H9 (cell line): ENCODE measurements at regions not wholly inside any gene's neighbourhood (a gene's known extent, or its start where the extent isn't known, plus 50 kb on each side); places are given as distances from the start of the nearest gene placed in this dataset.

ENCODE experiments used
- DNase-seq: peaks from one replicate; pipeline ENCODE4 v3.0.0-alpha.2; 2017
- H2AFZ ChIP-seq: one replicate; pipeline ENCODE4 v1.6.1; 2013; ENCODE audit warnings: mild to moderate bottlenecking, low read length, control low read depth, moderate library complexity
- H2AK5ac ChIP-seq: 2 replicates; pipeline ENCODE4 v1.6.1; 2013; ENCODE audit warnings: low read length, control low read depth, mixed read lengths; ENCODE audit not compliant: insufficient read length
- H2BK120ac ChIP-seq: one replicate; pipeline ENCODE4 v1.6.1; 2013; ENCODE audit warnings: low read depth, mild to moderate bottlenecking, low read length, control low read depth, inconsistent platforms; ENCODE audit not compliant: poor library complexity, severe bottlenecking
- H2BK12ac ChIP-seq: 2 replicates; pipeline ENCODE4 v1.6.1; 2013; ENCODE audit warnings: low read length, control low read depth, mixed read lengths, low read depth; ENCODE audit not compliant: insufficient read length
- H2BK15ac ChIP-seq: 2 replicates; pipeline ENCODE4 v1.6.1; 2013; ENCODE audit warnings: low read depth, low read length, control low read depth
- H2BK20ac ChIP-seq: one replicate; pipeline ENCODE4 v1.6.1; 2013; ENCODE audit warnings: low read depth, mild to moderate bottlenecking, low read length, control low read depth, inconsistent platforms; ENCODE audit not compliant: poor library complexity, severe bottlenecking
- H2BK5ac ChIP-seq: 2 replicates; pipeline ENCODE4 v1.6.1; 2013; ENCODE audit warnings: low read length, control low read depth, mixed read lengths; ENCODE audit not compliant: insufficient read length
- H3K14ac ChIP-seq: 2 replicates; pipeline ENCODE4 v1.6.1; 2013; ENCODE audit warnings: low read length, control low read depth; ENCODE audit not compliant: insufficient read depth
- H3K18ac ChIP-seq: 2 replicates; pipeline ENCODE4 v1.6.1; 2013; ENCODE audit warnings: low read depth, mild to moderate bottlenecking, mixed read lengths, low read length, control low read depth; ENCODE audit not compliant: insufficient read length
- H3K23ac ChIP-seq: 2 replicates; pipeline ENCODE4 v1.6.1; 2013; ENCODE audit warnings: low read length, control low read depth, mixed read lengths, low read depth; ENCODE audit not compliant: insufficient read length
- H3K23me2 ChIP-seq: 2 replicates; pipeline ENCODE4 v1.6.1; 2013; ENCODE audit warnings: low read depth, mild to moderate bottlenecking, mixed read lengths, low read length, control low read depth; ENCODE audit not compliant: insufficient read length, poor library complexity, severe bottlenecking
- H3K27ac ChIP-seq: 2 replicates; pipeline ENCODE4 v1.5.1; 2013; ENCODE audit warnings: low read length, control low read depth, mixed read lengths, low read depth; ENCODE audit not compliant: insufficient read length
- H3K27me3 ChIP-seq: 2 replicates; pipeline ENCODE4 v1.6.1; 2013; ENCODE audit warnings: low read length, control low read depth, inconsistent platforms; ENCODE audit not compliant: insufficient read depth
- H3K4ac ChIP-seq: 2 replicates; pipeline ENCODE4 v1.6.1; 2013; ENCODE audit warnings: low read depth, mild to moderate bottlenecking, control low read depth, inconsistent platforms, low read length, moderate library complexity
- H3K4me1 ChIP-seq: 2 replicates; pipeline ENCODE4 v1.6.1; 2013; ENCODE audit warnings: low read length, control low read depth, inconsistent platforms; ENCODE audit not compliant: insufficient read depth
- H3K4me2 ChIP-seq: 2 replicates; pipeline ENCODE4 v1.6.1; 2013; ENCODE audit warnings: low read length, control low read depth, mixed read lengths; ENCODE audit not compliant: insufficient read length, insufficient read depth
- H3K56ac ChIP-seq: 2 replicates; pipeline ENCODE4 v1.6.1; 2013; ENCODE audit warnings: low read depth, mild to moderate bottlenecking, mixed read lengths, low read length, control low read depth; ENCODE audit not compliant: insufficient read length
- H3K79me1 ChIP-seq: 2 replicates; pipeline ENCODE4 v1.6.1; 2013; ENCODE audit warnings: low read depth, mild to moderate bottlenecking, moderate library complexity, low read length, control low read depth, inconsistent platforms; ENCODE audit not compliant: insufficient read depth, poor library complexity, severe bottlenecking
- H3K79me2 ChIP-seq: 2 replicates; pipeline ENCODE4 v1.6.1; 2013; ENCODE audit warnings: low read length, control low read depth, inconsistent platforms; ENCODE audit not compliant: insufficient read depth
- H3K9ac ChIP-seq: 2 replicates; pipeline ENCODE4 v1.6.1; 2013; ENCODE audit warnings: low read length, control low read depth, mixed read lengths; ENCODE audit not compliant: insufficient read length; ENCODE audit errors: extremely low read depth
- H3K9me3 ChIP-seq: one replicate; pipeline ENCODE4 v1.6.1; 2013; ENCODE audit warnings: low read depth, low read length, inconsistent platforms; ENCODE audit not compliant: control insufficient read depth
- H3T11ph ChIP-seq: one replicate; pipeline ENCODE4 v1.6.1; 2013; ENCODE audit warnings: mild to moderate bottlenecking, low read length, control low read depth, inconsistent platforms
- H4K20me1 ChIP-seq: one replicate; pipeline ENCODE4 v1.6.1; 2013; ENCODE audit not compliant: control insufficient read depth, insufficient read length, insufficient read depth
- H4K5ac ChIP-seq: 2 replicates; pipeline ENCODE4 v1.6.1; 2013; ENCODE audit warnings: low read depth, mild to moderate bottlenecking, mixed read lengths, low read length, control low read depth; ENCODE audit not compliant: insufficient read length
- H4K8ac ChIP-seq: replicated peaks from 2 replicates; pipeline ENCODE4 v1.6.1; 2013; ENCODE audit warnings: low read length, control low read depth, mixed read lengths, low read depth; ENCODE audit not compliant: insufficient read length
- H4K91ac ChIP-seq: 2 replicates; pipeline ENCODE4 v1.6.1; 2013; ENCODE audit warnings: low read depth, mild to moderate bottlenecking, moderate library complexity, mixed read lengths, low read length, control low read depth; ENCODE audit not compliant: insufficient read length
- H3K27ac Mint-ChIP-seq, 3 experiments: 2 replicates in 2 of 3; 3 replicates in 1 of 3; pipeline ENCODE4 v1.8.0; 2020 to 2021; ENCODE audit warnings: mixed read lengths in 3 of 3, mild to moderate bottlenecking in 1 of 3, moderate library complexity in 1 of 3
- H3K27me3 Mint-ChIP-seq: 2 replicates; pipeline ENCODE4 v1.8.0; 2021; ENCODE audit warnings: low read depth, mild to moderate bottlenecking, moderate library complexity, mixed read lengths
- H3K36me3 Mint-ChIP-seq, 3 experiments: 2 replicates in 2 of 3; 3 replicates in 1 of 3; pipeline ENCODE4 v1.8.0; 2020 to 2021; ENCODE audit warnings: low read depth in 3 of 3, mixed read lengths in 3 of 3; ENCODE audit not compliant: insufficient read depth in 1 of 3
- H3K4me1 Mint-ChIP-seq, 2 experiments: 2 replicates each; pipeline ENCODE4 v1.8.0; 2020; ENCODE audit warnings: mixed read lengths in 2 of 2
- H3K4me3 Mint-ChIP-seq, 2 experiments: 2 replicates in 1 of 2; 3 replicates in 1 of 2; pipeline ENCODE4 v1.8.0; 2020 to 2021; ENCODE audit warnings: mild to moderate bottlenecking in 2 of 2, mixed read lengths in 2 of 2, moderate library complexity in 1 of 2
- H3K9me3 Mint-ChIP-seq, 2 experiments: 2 replicates in 1 of 2; 3 replicates in 1 of 2; pipeline ENCODE4 v1.8.0; 2020; ENCODE audit warnings: mild to moderate bottlenecking in 2 of 2, mixed read lengths in 2 of 2, moderate library complexity in 1 of 2
- CTCF ChIP-seq: fragments of 200-600 bp; sonication (generic); conservative IDR thresholded peaks from 3 replicates; pipeline ENCODE4 v1.8.0; 2021; ENCODE audit warnings: antibody characterized with exemption, mild to moderate bottlenecking
- WGBS: extraction: QIAGEN DNeasy Blood & Tissue Kit; methylation state at CpG from one replicate; pipeline ENCODE4 v1.1.7; 2013; ENCODE audit warnings: missing lambda C conversion rate, low lambda C conversion rate, mixed read lengths; ENCODE audit not compliant: insufficient read length; ENCODE audit errors: extremely low coverage; 5-methylcytosine and 5-hydroxymethylcytosine counted together

DNA sequence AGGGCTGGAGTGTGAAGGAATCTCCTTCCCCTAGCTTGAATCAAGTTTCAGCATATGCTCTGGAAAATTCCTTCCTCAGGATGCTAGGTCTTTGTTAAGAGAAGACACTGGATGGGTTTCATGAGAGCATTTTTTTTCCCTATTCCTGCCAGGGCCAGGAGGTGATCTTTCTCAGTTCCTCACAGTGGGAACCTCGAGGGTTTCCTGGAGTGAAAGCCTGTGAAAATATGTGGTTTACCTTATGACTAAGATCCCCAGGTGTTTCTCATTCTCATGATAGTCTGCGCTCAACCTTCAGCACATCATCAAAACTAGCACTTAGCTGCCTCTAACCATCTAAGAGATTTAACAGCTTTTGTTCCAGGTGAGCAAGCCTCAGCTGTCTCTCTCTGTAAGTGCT lies 985.3 kb upstream of the FAT3 start:
- Histone ChIP-seq H3K14ac (no peak overlapping the region), H3K56ac (no peak overlapping the region), H4K5ac (no peak overlapping the region), H3T11ph (no peak overlapping the region), H2BK5ac (no peak overlapping the region), H3K4me2 (no peak overlapping the region), H2BK120ac (no peak overlapping the region), H2BK15ac (no peak overlapping the region), H3K23me2 (no peaks in the 10 kb centered on the region), H3K79me1 (no peaks in the 10 kb centered on the region), H3K9me3 (no peaks in the 10 kb centered on the region), H3K18ac (no peak overlapping the region), H3K4me1 (0 out of 2 replicates have a peak, but pooled peaks cover 4% of the 10 kb centered on the region), H2BK20ac (no peak overlapping the region), H3K4ac (no peak overlapping the region), H2BK12ac (no peak overlapping the region), H4K20me1 (no peaks in the 10 kb centered on the region), H3K23ac (no peak overlapping the region), H2AK5ac (no peak overlapping the region), H3K27me3 (no peaks in the 10 kb centered on the region), H4K91ac (no peak overlapping the region), H3K79me2 (no peaks in the 10 kb centered on the region), H3K9ac (no peak overlapping the region), H4K8ac (no peak overlapping the region), H2AFZ (peak overlapping the region; percentile 59), H3K27ac (no peak overlapping the region)
- H3K27me3 Mint-ChIP-seq = no peaks in the 10 kb centered on the region
- no peaks in the 10 kb centered on the region; a peak in 1 of 7 replicates for H3K36me3 Mint-ChIP-seq
- H3K4me3 Mint-ChIP-seq = no peak overlapping the region
- H3K9me3 Mint-ChIP-seq = no peaks in the 10 kb centered on the region
- no peak for DNase-seq
- no CpG with 5 or more reads among the region's 2 CpGs for WGBS
- H3K4me1 Mint-ChIP-seq = peaks cover 11 to 15% of the 10 kb centered on the region in 2 experiments
- peak overlapping the region in 2 of 3 experiments; percentile 1 to 77; a peak in 2 of 7 replicates for H3K27ac Mint-ChIP-seq
- TF ChIP-seq CTCF = no peak
